ENCODE measurements at regions not wholly inside any gene's neighbourhood (a gene's known extent, or its start where the extent isn't known, plus 50 kb on each side); places are given as distances from the start of the nearest gene placed in this dataset.

- no peak for TF ChIP-seq CTCF (IDR thresholded peaks at IDR 0.05)
- no peaks in the 10 kb centered on the region for H3K27me3 ChIP-seq
- H3K36me3 ChIP-seq: no peaks in the 10 kb centered on the region
- H3K4me1 ChIP-seq: no peaks in the 10 kb centered on the region
- DNase-seq: no peak
- H3K4me3 ChIP-seq: no peak overlapping the region
- no peaks in the 10 kb centered on the region for H3K9me3 ChIP-seq
- intact Hi-C loops (cut with DNase I; ENCODE audit: low total_unique reads): no loop called here
- H3K27ac ChIP-seq: no peak overlapping the region
These were observed 1146.8 kb downstream of the MAT2B start for GRCh38 chr5:164652276-164652660.

- H3K9me3 ChIP-seq: no peaks in the 10 kb centered on the region
- H3K27ac ChIP-seq: no peak overlapping the region
- DNase-seq: no peak
- no peaks in the 10 kb centered on the region for H3K4me1 ChIP-seq
- no peaks in the 10 kb centered on the region for H3K36me3 ChIP-seq
- TF ChIP-seq CTCF (IDR thresholded peaks at IDR 0.05): no peak
- H3K27me3 ChIP-seq: no peaks in the 10 kb centered on the region
- intact Hi-C loops (cut with DNase I; ENCODE audit: low total_unique reads): no loop called here
- H3K4me3 ChIP-seq: no peak overlapping the region
These were observed 1158.0 kb downstream of the MAT2B start for GRCh38 chr5:164663198-164663989.

GRCh38 chr5:164671640-164672039, 1166.2 kb downstream of the MAT2B start:
- Histone ChIP-seq H3K27me3 (no peaks in the 10 kb centered on the region), H3K4me3 (no peak overlapping the region), H3K4me1 (no peaks in the 10 kb centered on the region), H3K9me3 (no peaks in the 10 kb centered on the region), H3K27ac (no peak overlapping the region), H3K36me3 (no peaks in the 10 kb centered on the region)
- intact Hi-C loops (cut with DNase I; ENCODE audit: low total_unique reads): no loop called here
- no peak for TF ChIP-seq CTCF (IDR thresholded peaks at IDR 0.05)
- DNase-seq: no peak

GRCh38 chr5:164672205-164672604, 1166.8 kb downstream of the MAT2B start:
- H3K36me3 ChIP-seq: no peaks in the 10 kb centered on the region
- no peak overlapping the region for H3K4me3 ChIP-seq
- H3K4me1 ChIP-seq: no peaks in the 10 kb centered on the region
- DNase-seq: no peak
- TF ChIP-seq CTCF (IDR thresholded peaks at IDR 0.05): no peak
- intact Hi-C loops (cut with DNase I; ENCODE audit: low total_unique reads): no loop called here
- H3K27me3 ChIP-seq: no peaks in the 10 kb centered on the region
- H3K9me3 ChIP-seq: no peaks in the 10 kb centered on the region
- no peak overlapping the region for H3K27ac ChIP-seq

GRCh38 chr5:164672931-164673694, 1167.7 kb downstream of the MAT2B start:
- Histone ChIP-seq H3K4me1 (no peaks in the 10 kb centered on the region), H3K36me3 (no peaks in the 10 kb centered on the region), H3K4me3 (no peak overlapping the region), H3K9me3 (no peaks in the 10 kb centered on the region), H3K27ac (no peak overlapping the region), H3K27me3 (no peaks in the 10 kb centered on the region)
- intact Hi-C loops (cut with DNase I; ENCODE audit: low total_unique reads): no loop called here
- no peak for DNase-seq
- TF ChIP-seq CTCF (IDR thresholded peaks at IDR 0.05): no peak

Data from tibial artery (tissue), 4 donors.